H1 (cell line): ENCODE measurements at regions not wholly inside any gene's neighbourhood (a gene's known extent, or its start where the extent isn't known, plus 50 kb on each side); places are given as distances from the start of the nearest gene placed in this dataset.

Experiments
- CTCF ChIA-PET: fragments of 300-600 bp; sonication (Branson Sonifier 250); formaldehyde crosslinking; loops from one replicate; lab custom pipeline; 2021; ENCODE audit not compliant: partially characterized antibody; lab: Charles Lee
- POLR2A ChIA-PET: fragments of 300-600 bp; sonication (Branson Sonifier 250); formaldehyde crosslinking; loops from one replicate; lab custom pipeline; 2021; ENCODE audit warnings: inconsistent platforms; ENCODE audit not compliant: partially characterized antibody; lab: Charles Lee
- DNase-seq, 2 experiments: peaks; one replicate each; pipeline versions ENCODE4 v3.0.0 to v3.0.0-alpha.2; 2010 to 2022; ENCODE audit warnings: low spot score in 2 of 2, low read depth in 1 of 2, mixed read lengths in 1 of 2
- FAIRE-seq: peaks from 2 replicates; lab custom pipeline; 2011; peaks lifted over from hg19 to GRCh38; lab: Jason Lieb, UNC
- H2AFZ ChIP-seq: 2 replicates; pipeline ENCODE4 v1.8.1; 2012; ENCODE audit warnings: low read length, inconsistent platforms
- H2AK5ac ChIP-seq: 2 replicates; pipeline ENCODE4 v1.6.1; 2013; ENCODE audit warnings: low read depth, low read length
- H2BK120ac ChIP-seq: replicated peaks from 2 replicates; pipeline ENCODE3; 2013; ENCODE audit warnings: low read depth, low read length, inconsistent platforms
- H2BK12ac ChIP-seq: 2 replicates; pipeline ENCODE4 v1.6.1; 2013; ENCODE audit warnings: low read depth, low read length
- H2BK15ac ChIP-seq: 2 replicates; pipeline ENCODE4 v1.6.1; 2013; ENCODE audit warnings: low read length
- H2BK20ac ChIP-seq: 2 replicates; pipeline ENCODE4 v1.6.1; 2013; ENCODE audit warnings: low read length
- H2BK5ac ChIP-seq: 2 replicates; pipeline ENCODE4 v1.6.1; 2013; ENCODE audit warnings: low read depth, low read length
- H3K14ac ChIP-seq: 2 replicates; pipeline ENCODE4 v1.6.1; 2013; ENCODE audit warnings: inconsistent platforms; ENCODE audit not compliant: insufficient read length
- H3K18ac ChIP-seq: 2 replicates; pipeline ENCODE4 v1.6.1; 2013; ENCODE audit warnings: low read length; ENCODE audit errors: extremely low read depth
- H3K23ac ChIP-seq: 2 replicates; pipeline ENCODE4 v1.6.1; 2013; ENCODE audit warnings: inconsistent platforms; ENCODE audit not compliant: insufficient read length
- H3K23me2 ChIP-seq: 2 replicates; pipeline ENCODE4 v1.6.1; 2013; ENCODE audit warnings: low read depth, low read length
- H3K27ac ChIP-seq: 2 replicates; pipeline ENCODE4 v1.6.1; 2011; ENCODE audit warnings: low read depth, low read length, inconsistent platforms
- H3K27me3 ChIP-seq, 4 experiments: replicated peaks in 1 of 4; 1 replicate in 1 of 4; 2 replicates in 3 of 4; pipeline versions ENCODE4 v1.6.1 to v1.8.1; 2011 to 2013; ENCODE audit warnings: low read length in 3 of 4, mild to moderate bottlenecking in 3 of 4, inconsistent platforms in 2 of 4, mixed read lengths in 2 of 4, moderate library complexity in 1 of 4; ENCODE audit not compliant: control insufficient read depth in 3 of 4, insufficient read depth in 3 of 4; ENCODE audit errors: extremely low read depth in 1 of 4
- H3K36me3 ChIP-seq, 4 experiments: 2 replicates each; pipeline versions ENCODE4 v1.6.1 to v1.8.1; 2011 to 2013; ENCODE audit warnings: mild to moderate bottlenecking in 4 of 4, low read length in 3 of 4, moderate library complexity in 2 of 4, control low read depth in 1 of 4, inconsistent platforms in 1 of 4; ENCODE audit not compliant: insufficient read depth in 4 of 4, control insufficient read depth in 2 of 4
- H3K4ac ChIP-seq: replicated peaks from 2 replicates; pipeline ENCODE3; 2013; ENCODE audit warnings: low read length, low read depth, mixed read lengths, inconsistent platforms; ENCODE audit not compliant: insufficient read length
- H3K4me1 ChIP-seq, 4 experiments: replicated peaks in 1 of 4; 1 replicate in 1 of 4; 2 replicates in 3 of 4; pipeline versions ENCODE4 v1.6.1 to v1.8.1; 2011 to 2013; ENCODE audit warnings: low read length in 3 of 4, inconsistent platforms in 2 of 4, mixed read lengths in 1 of 4; ENCODE audit not compliant: insufficient read depth in 4 of 4, control insufficient read depth in 3 of 4
- H3K4me2 ChIP-seq, 2 experiments: 2 replicates each; pipeline versions ENCODE4 v1.6.1 to v1.8.1; 2011 to 2013; ENCODE audit warnings: low read depth in 2 of 2, low read length in 2 of 2, control low read depth in 1 of 2, inconsistent platforms in 1 of 2, mild to moderate bottlenecking in 1 of 2; ENCODE audit not compliant: insufficient read depth in 1 of 2
- H3K4me3 ChIP-seq, 4 experiments: fragments of 200-600, 300-600 bp in 1 of 4; sonication (generic), shearing (Covaris generic), sonication (Bioruptor Twin) in 1 of 4; 2 replicates each; pipeline versions ENCODE4 v1.5.1 to v1.8.1; 2011 to 2016; ENCODE audit warnings: low read length in 4 of 4, low read depth in 3 of 4, control low read depth in 2 of 4, inconsistent platforms in 2 of 4, mild to moderate bottlenecking in 2 of 4, mixed read lengths in 1 of 4, moderate library complexity in 1 of 4; ENCODE audit not compliant: insufficient read depth in 2 of 4; ENCODE audit errors: extremely low read depth in 1 of 4
- H3K56ac ChIP-seq: replicated peaks from 2 replicates; pipeline ENCODE3; 2013; ENCODE audit warnings: low read depth, mild to moderate bottlenecking, mixed read lengths, low read length, inconsistent platforms; ENCODE audit not compliant: insufficient read length
- H3K79me1 ChIP-seq: 2 replicates; pipeline ENCODE4 v1.6.1; 2013; ENCODE audit warnings: low read depth, low read length, control low read depth
- H3K79me2 ChIP-seq, 2 experiments: 2 replicates each; pipeline versions ENCODE4 v1.6.1 to v1.8.1; 2012 to 2013; ENCODE audit warnings: low read length in 2 of 2, mild to moderate bottlenecking in 2 of 2, inconsistent platforms in 1 of 2; ENCODE audit not compliant: insufficient read depth in 2 of 2, control insufficient read depth in 1 of 2
- H3K9ac ChIP-seq, 4 experiments: replicated peaks in 1 of 4; 1 replicate in 1 of 4; 2 replicates in 3 of 4; pipeline versions ENCODE4 v1.6.1 to v1.8.1; 2011 to 2013; ENCODE audit warnings: low read depth in 3 of 4, low read length in 3 of 4, control low read depth in 2 of 4, mild to moderate bottlenecking in 2 of 4, moderate library complexity in 2 of 4, inconsistent platforms in 1 of 4; ENCODE audit errors: extremely low read depth in 1 of 4
- H3K9me3 ChIP-seq, 2 experiments: 2 replicates each; pipeline versions ENCODE4 v1.6.1 to v1.8.1; 2012 to 2013; ENCODE audit warnings: mild to moderate bottlenecking in 2 of 2, moderate library complexity in 2 of 2, control low read depth in 1 of 2, inconsistent platforms in 1 of 2, low read depth in 1 of 2, low read length in 1 of 2, mixed read lengths in 1 of 2; ENCODE audit not compliant: insufficient read depth in 2 of 2
- H4K20me1 ChIP-seq, 2 experiments: replicated peaks in 1 of 2; 2 replicates each; pipeline versions ENCODE3 to v1.8.1; 2011 to 2013; ENCODE audit warnings: inconsistent platforms in 2 of 2, low read length in 2 of 2, mild to moderate bottlenecking in 1 of 2; ENCODE audit not compliant: insufficient read depth in 2 of 2, control insufficient read depth in 1 of 2
- H4K5ac ChIP-seq: 2 replicates; pipeline ENCODE4 v1.6.1; 2013; ENCODE audit warnings: low read length, low read depth, mixed read lengths, inconsistent platforms; ENCODE audit not compliant: insufficient read length
- H4K8ac ChIP-seq: 2 replicates; pipeline ENCODE4 v1.8.0; 2013; ENCODE audit warnings: mild to moderate bottlenecking, moderate library complexity, low read length, inconsistent platforms; ENCODE audit not compliant: insufficient read depth; ENCODE audit errors: extremely low read depth
- H4K91ac ChIP-seq: replicated peaks from 2 replicates; pipeline ENCODE3; 2013; ENCODE audit warnings: low read length, mixed read lengths, inconsistent platforms; ENCODE audit not compliant: insufficient read length
- ATF3 ChIP-seq: IDR thresholded peaks from 2 replicates; pipeline ENCODE4 v1.6.1; 2011; ENCODE audit warnings: low read depth, mild to moderate bottlenecking, low read length; ENCODE audit not compliant: insufficient read depth
- BCL11A ChIP-seq, 2 experiments: IDR thresholded peaks; one replicate each; pipeline ENCODE4 v1.6.1; 2011; ENCODE audit warnings: low read depth in 2 of 2, low read length in 2 of 2, mild to moderate bottlenecking in 2 of 2
- BRCA1 ChIP-seq: IDR thresholded peaks from 2 replicates; pipeline ENCODE4 v1.6.1; 2012; ENCODE audit warnings: low read depth, low read length, improper control_type of control experiment
- GTF2F1 ChIP-seq: IDR thresholded peaks from 2 replicates; pipeline ENCODE4 v1.6.1; 2012; ENCODE audit warnings: low read depth, low read length, improper control_type of control experiment, borderline replicate concordance
- HDAC2 ChIP-seq, 2 experiments: fragments of 300-600 bp in 1 of 2; sonication (generic) in 1 of 2; IDR thresholded peaks; 2 replicates each; pipeline ENCODE4 v1.6.1; 2011 to 2012; ENCODE audit warnings: low read depth in 2 of 2, low read length in 2 of 2, mild to moderate bottlenecking in 2 of 2, moderate library complexity in 2 of 2, borderline replicate concordance in 1 of 2, inconsistent platforms in 1 of 2
- MAX ChIP-seq: IDR thresholded peaks from 2 replicates; pipeline ENCODE4 v1.6.1; 2012; ENCODE audit warnings: inconsistent platforms
- NRF1 ChIP-seq: IDR thresholded peaks from 2 replicates; pipeline ENCODE4 v1.6.1; 2011; ENCODE audit warnings: mild to moderate bottlenecking, low read depth, low read length, improper control_type of control experiment
- PHF8 ChIP-seq: fragments of 200-600 bp; sonication (generic); conservative IDR thresholded peaks from 2 replicates; pipeline ENCODE4 v1.7.1; 2012; ENCODE audit warnings: low read depth, mild to moderate bottlenecking, inconsistent platforms, low read length, moderate library complexity
- POU5F1 ChIP-seq: IDR thresholded peaks from 2 replicates; pipeline ENCODE4 v1.6.1; 2011; ENCODE audit warnings: low read depth, mild to moderate bottlenecking, low read length, moderate library complexity
- RAD21 ChIP-seq, 2 experiments: IDR thresholded peaks in 1 of 2; conservative IDR thresholded peaks in 1 of 2; 2 replicates each; pipeline ENCODE4 v1.6.1; 2011; ENCODE audit warnings: low read depth in 2 of 2, low read length in 2 of 2, improper control_type of control experiment in 1 of 2, inconsistent platforms in 1 of 2, mild to moderate bottlenecking in 1 of 2, moderate library complexity in 1 of 2
- SAP30 ChIP-seq: fragments of 300-600 bp; sonication (generic); IDR thresholded peaks from 2 replicates; pipeline ENCODE4 v1.7.1; 2012; ENCODE audit warnings: low read length, moderate library complexity, mild to moderate bottlenecking, inconsistent platforms; ENCODE audit not compliant: insufficient read depth, insufficient replicate concordance
- ZNF274 ChIP-seq: IDR thresholded peaks from 2 replicates; pipeline ENCODE4 v1.7.0; 2012; ENCODE audit warnings: low read length, borderline replicate concordance; ENCODE audit errors: extremely low read depth
- WGBS, 2 experiments: shearing (Covaris generic) in 1 of 2; methylation state at CpG; one replicate each; pipeline versions ENCODE4 v1.1.6 to v1.1.7; 2013 to 2015; ENCODE audit warnings: low lambda C conversion rate in 2 of 2, mixed read lengths in 2 of 2, inconsistent platforms in 1 of 2, low coverage in 1 of 2, missing lambda C conversion rate in 1 of 2; ENCODE audit not compliant: insufficient replicate concordance in 2 of 2, insufficient coverage in 1 of 2, insufficient read length in 1 of 2; ENCODE audit errors: extremely low coverage in 1 of 2, missing lambda C conversion rate in 1 of 2; 5-methylcytosine and 5-hydroxymethylcytosine counted together

GRCh38 chr10:79013406-79013987, 55.3 kb upstream of the ZMIZ1 start:
- Histone ChIP-seq H2BK5ac (no peak overlapping the region), H3K23ac (no peak overlapping the region), H2AFZ (no peak overlapping the region), H3K27ac (no peak overlapping the region), H3K9me3 (no peaks in the 10 kb centered on the region), H3K36me3 (no peaks in the 10 kb centered on the region), H3K14ac (no peak overlapping the region), H3K18ac (no peak overlapping the region), H4K8ac (no peak overlapping the region), H3K4me1 (no peaks in the 10 kb centered on the region; a peak in 1 of 7 replicates), H3K23me2 (no peaks in the 10 kb centered on the region), H2AK5ac (no peak overlapping the region), H3K4me2 (no peak overlapping the region), H3K79me2 (no peaks in the 10 kb centered on the region), H3K56ac (no peak overlapping the region), H2BK20ac (no peak overlapping the region), H2BK120ac (no peak overlapping the region), H3K27me3 (no peaks in the 10 kb centered on the region; a peak in 3 of 7 replicates), H3K79me1 (no peaks in the 10 kb centered on the region), H4K20me1 (peaks cover 0 to 1% of the 10 kb centered on the region in 2 experiments), H4K5ac (no peak overlapping the region), H4K91ac (no peak overlapping the region), H2BK15ac (no peak overlapping the region), H3K4ac (no peak overlapping the region), H2BK12ac (no peak overlapping the region), H3K9ac (no peak overlapping the region), H3K4me3 (no peak overlapping the region)
- ChIA-PET POLR2A (no interaction called here), CTCF (interaction anchor here (1.2 kb wide), 1 partner anchor 38 kb away, joined by 4 read pairs; no protein-coding TSS in a partner anchor)
- 83% methylated on average over 12 of the region's 12 CpGs; no CpG with 5 or more reads in 1 of the 2 experiments for WGBS, 2 experiments
- FAIRE-seq (no peak), DNase-seq (no peak)
- TF ChIP-seq BCL11A (IDR thresholded peaks at IDR 0.05; ENCODE audit: low read depth in 2 of 2, low read length in 2 of 2) = no peak
- no peak for TF ChIP-seq BRCA1
- TF ChIP-seq RAD21 (IDR thresholded peaks at IDR 0.05 in 1 of 2, conservative IDR thresholded peaks at IDR 0.05 in 1 of 2; ENCODE audit: low read depth in 2 of 2, low read length in 2 of 2) = no peak
- no peak for TF ChIP-seq HDAC2 (IDR thresholded peaks at IDR 0.05; ENCODE audit: borderline replicate concordance in 1 of 2, low read depth in 2 of 2, low read length in 2 of 2)
- no peak for TF ChIP-seq GTF2F1
- TF ChIP-seq ATF3 = no peak
- no peak for TF ChIP-seq NRF1
- no peak for TF ChIP-seq SAP30
- no peak for TF ChIP-seq PHF8
- no peak for TF ChIP-seq POU5F1
- no peak for TF ChIP-seq ZNF274
- TF ChIP-seq MAX = no peak
